ENCODE measurements at regions not wholly inside any gene's neighbourhood (a gene's known extent, or its start where the extent isn't known, plus 50 kb on each side); places are given as distances from the start of the nearest gene placed in this dataset.
"Not testable (repeated sequence)": the region's sequence is repeated elsewhere in the genome, so short reads cannot be mapped to it uniquely, and the experiment has no call there.

DNA sequence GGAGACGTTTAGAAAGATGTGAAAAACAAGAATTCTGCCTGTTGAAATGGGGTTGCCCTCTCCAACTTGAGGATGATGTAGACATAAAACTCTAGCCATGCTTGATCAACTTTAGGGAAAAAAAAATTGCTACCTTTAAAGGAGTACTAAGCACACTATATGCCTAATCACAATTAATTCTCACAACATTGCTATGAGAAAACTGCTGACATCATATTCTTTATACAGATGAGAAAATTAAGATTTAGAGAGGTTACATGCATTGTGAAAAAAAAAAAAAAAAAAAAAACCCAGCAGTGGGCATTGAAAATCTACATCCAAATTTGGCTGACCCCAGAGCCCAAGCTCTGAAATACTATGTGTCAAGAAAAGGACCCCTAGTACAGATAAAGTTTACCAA, 617.2 kb upstream of the ADGRL2 start:
- no peak for DNase-seq (ENCODE audit: low read depth)
- TF ChIP-seq, protein P1, sequence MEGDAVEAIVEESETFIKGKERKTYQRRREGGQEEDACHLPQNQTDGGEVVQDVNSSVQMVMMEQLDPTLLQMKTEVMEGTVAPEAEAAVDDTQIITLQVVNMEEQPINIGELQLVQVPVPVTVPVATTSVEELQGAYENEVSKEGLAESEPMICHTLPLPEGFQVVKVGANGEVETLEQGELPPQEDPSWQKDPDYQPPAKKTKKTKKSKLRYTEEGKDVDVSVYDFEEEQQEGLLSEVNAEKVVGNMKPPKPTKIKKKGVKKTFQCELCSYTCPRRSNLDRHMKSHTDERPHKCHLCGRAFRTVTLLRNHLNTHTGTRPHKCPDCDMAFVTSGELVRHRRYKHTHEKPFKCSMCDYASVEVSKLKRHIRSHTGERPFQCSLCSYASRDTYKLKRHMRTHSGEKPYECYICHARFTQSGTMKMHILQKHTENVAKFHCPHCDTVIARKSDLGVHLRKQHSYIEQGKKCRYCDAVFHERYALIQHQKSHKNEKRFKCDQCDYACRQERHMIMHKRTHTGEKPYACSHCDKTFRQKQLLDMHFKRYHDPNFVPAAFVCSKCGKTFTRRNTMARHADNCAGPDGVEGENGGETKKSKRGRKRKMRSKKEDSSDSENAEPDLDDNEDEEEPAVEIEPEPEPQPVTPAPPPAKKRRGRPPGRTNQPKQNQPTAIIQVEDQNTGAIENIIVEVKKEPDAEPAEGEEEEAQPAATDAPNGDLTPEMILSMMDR (conservative IDR thresholded peaks at IDR 0.05; ENCODE audit: low read depth, low read length) = no peak
- H3K4me3 ChIP-seq (ENCODE audit: low read length) = no peak overlapping the region

DNA sequence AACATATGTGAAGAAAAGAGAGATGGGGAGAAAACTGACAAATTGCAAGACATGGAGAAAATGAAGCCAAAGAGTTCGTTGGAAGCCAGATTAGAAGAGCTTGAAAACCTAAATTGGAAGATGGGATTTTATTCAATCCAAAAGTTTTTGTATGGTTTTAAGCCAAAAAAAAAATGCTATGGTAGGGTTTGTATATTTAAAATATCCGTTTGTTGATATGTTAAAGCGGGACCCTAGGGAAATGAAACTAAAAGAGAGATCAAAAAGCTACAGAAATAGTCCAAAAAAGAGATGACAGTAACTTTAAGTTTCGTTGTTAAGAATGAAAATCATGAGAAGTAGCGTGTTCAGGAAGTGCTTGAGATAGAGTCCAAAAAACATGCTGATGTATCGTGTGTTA, 617.7 kb upstream of the ADGRL2 start:
- H3K4me3 ChIP-seq (ENCODE audit: low read length) = no peak overlapping the region
- TF ChIP-seq, protein P1 (conservative IDR thresholded peaks at IDR 0.05; ENCODE audit: low read depth, low read length) = no peak
- DNase-seq (ENCODE audit: low read depth) = no peak

DNA sequence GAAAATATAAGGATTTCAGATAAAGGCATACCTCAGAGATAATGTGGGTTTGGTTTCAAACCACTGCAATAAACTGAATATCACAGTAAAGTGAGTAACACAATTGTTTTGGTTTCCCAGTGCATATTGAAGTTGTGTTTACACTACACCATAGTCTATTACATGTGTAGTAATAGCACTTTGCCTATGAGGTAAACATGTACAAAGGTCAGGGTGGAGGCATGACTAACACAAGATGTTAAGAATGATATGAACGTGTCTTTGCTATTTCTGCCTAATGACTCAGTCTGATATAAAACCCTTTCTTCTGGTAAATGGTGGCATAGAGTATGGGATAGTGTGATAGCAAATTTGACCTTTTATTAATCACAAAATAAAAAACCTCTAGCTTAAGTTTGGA, 621.5 kb upstream of the ADGRL2 start:
- H3K4me3 ChIP-seq (ENCODE audit: low read length) = no peak overlapping the region
- TF ChIP-seq, protein P1 (conservative IDR thresholded peaks at IDR 0.05; ENCODE audit: low read depth, low read length) = no peak
- no peak for DNase-seq (ENCODE audit: low read depth)

DNA sequence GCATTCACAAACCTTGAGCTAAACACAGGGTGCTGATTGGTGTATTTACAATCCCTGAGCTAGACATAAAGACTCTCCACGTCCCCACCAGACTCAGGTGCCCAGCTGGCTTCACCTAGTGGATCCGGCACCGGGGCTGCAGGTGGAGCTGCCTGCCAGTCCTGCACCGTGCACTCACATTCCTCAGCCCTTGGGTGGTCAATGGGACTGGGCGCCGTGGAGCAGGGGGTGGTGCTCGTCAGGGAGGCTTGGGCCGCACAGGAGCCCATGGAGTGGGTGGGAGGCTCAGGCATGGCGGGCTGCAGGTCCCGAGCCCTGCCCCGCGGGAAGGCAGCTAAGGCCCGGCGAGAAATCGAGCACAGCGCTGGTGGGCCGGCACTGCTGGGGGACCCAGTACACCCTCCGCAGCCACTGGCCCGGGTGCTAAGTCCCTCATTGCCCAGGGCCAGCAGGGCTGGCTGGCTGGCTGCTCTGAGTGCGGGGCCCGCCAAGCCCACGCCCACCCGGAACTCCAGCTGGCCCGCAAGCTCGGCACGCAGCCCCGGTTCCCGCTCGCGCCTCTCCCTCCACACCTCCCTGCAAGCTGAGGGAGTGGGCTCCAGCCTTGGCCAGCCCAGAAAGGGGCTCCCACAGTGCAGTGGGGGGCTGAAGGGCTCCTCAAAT, 622.2 kb upstream of the ADGRL2 start:
- H3K4me3 ChIP-seq (ENCODE audit: low read length); DNase-seq (ENCODE audit: low read depth): not testable (repeated sequence)

DNA sequence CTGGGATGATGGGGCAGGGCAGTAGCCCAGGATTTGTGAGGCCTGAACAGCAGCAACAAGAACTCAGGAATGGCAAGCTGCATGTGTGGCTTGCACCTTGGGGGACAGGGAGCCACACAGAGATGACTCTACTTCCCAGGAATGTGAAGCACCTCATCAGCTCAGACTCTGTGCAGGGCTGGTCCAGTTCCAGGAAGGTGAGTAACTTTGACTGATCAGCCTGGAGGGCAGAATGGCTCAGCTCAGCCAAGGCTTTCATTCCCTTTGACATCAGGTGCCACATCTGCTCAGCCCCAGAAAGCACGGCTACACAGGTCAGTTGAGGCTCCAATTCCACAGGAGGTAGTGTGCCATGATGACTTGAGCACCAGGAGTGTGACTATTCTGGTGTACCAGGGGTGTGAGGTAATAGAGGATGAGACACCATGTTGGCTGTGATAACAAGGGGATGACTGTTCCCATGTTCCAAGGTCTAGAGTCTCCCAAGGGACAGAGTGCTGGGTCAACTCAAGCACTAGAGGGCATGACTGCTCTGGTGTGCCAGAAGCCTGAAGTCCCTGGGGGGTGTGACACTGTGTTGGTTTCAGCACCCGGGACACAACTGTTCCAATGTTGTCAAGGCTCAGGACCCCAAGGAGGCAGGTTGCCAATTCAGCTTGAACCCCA, 625.8 kb upstream of the ADGRL2 start:
- no peak for DNase-seq (ENCODE audit: low read depth)
- TF ChIP-seq, protein P1 (conservative IDR thresholded peaks at IDR 0.05; ENCODE audit: low read depth, low read length) = no peak
- H3K4me3 ChIP-seq (ENCODE audit: low read length) = no peak overlapping the region

DNA sequence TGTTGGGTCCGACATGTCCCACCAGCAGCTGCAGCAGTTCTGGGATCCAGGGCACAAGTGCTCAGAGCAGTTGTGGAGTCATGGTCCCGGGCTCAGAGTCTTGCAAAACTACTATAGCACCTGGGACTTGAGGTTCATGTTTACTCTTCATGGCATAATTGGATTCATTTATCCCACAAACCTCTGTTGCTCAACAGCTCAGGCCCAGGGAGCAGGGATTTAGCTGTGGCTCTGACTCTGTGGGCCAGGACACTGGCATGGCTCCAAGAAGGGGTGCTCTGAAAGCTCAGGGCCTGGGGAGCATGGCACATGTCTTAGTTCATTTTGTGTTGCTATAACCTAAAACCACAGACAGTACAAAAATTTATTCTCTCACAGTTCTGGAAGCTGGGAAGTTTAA, 626.7 kb upstream of the ADGRL2 start:
- TF ChIP-seq, protein P1 (conservative IDR thresholded peaks at IDR 0.05; ENCODE audit: low read depth, low read length) = no peak
- DNase-seq (ENCODE audit: low read depth) = no peak
- H3K4me3 ChIP-seq (ENCODE audit: low read length) = no peak overlapping the region

DNA sequence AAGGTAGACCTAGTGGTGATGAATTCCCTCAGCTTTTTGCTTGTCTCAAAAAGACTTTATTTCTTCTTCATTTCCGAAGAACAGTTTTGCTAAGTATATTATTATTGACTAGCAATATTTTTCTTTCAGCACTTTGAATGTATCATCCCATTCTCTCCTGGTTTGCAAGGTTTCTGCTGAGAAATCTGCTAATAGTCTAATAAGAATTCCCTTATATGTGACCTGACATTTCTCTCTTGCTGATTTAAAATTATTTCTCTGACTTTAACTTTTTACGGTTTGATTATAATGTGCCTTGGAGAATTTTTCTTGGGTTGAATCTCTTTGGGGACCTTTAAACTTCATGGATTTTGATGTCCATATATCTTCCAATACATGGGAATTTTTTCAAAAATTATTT, 628.3 kb upstream of the ADGRL2 start:
- no peak for DNase-seq (ENCODE audit: low read depth)
- no peak overlapping the region for H3K4me3 ChIP-seq (ENCODE audit: low read length)
- TF ChIP-seq, protein P1 (conservative IDR thresholded peaks at IDR 0.05; ENCODE audit: low read depth, low read length) = no peak
